D721Med (cell line): ENCODE measurements at regions not wholly inside any gene's neighbourhood (a gene's known extent, or its start where the extent isn't known, plus 50 kb on each side); places are given as distances from the start of the nearest gene placed in this dataset.

Source experiments
- DNase-seq: peaks from one replicate; pipeline ENCODE4 v3.0.0; 2011; ENCODE audit warnings: low spot score; ENCODE audit not compliant: insufficient read length
- FAIRE-seq: peaks from 2 replicates; lab custom pipeline; 2011; peaks lifted over from hg19 to GRCh38; lab: Jason Lieb, UNC
- TF ChIP-seq, protein P1 (sequence below): IDR thresholded peaks from 2 replicates; pipeline ENCODE4 v1.5.1; 2012; ENCODE audit warnings: mild to moderate bottlenecking, control low read depth; ENCODE audit not compliant: insufficient read depth; ENCODE audit errors: missing control alignments

DNA sequence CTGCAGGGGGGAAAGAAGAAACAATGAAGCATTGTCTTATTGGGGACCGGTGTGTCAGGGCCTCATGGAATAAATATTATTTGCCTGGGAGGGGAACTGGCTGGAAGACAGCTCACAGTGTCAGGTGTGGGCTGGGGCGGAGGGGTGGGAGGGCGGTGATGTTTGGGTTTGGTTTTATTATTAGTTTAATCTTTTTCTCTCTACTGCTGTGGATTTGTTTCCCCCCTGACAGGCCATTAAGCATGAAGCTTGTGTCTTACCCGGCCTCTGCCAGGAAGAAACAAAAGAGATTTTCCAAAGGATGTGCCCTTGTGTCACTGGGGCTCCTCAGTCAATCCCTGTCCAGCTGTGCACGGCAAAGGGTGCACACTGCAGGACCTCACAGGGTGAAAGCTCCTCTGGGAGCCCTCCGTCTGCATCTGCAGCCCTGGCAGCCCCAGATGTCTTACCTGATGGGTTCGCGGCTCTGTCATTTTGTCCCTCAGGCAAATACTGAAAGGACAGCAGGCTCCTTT is 203.1 kb upstream of the TMEM45B start:
- TF ChIP-seq, protein P1, sequence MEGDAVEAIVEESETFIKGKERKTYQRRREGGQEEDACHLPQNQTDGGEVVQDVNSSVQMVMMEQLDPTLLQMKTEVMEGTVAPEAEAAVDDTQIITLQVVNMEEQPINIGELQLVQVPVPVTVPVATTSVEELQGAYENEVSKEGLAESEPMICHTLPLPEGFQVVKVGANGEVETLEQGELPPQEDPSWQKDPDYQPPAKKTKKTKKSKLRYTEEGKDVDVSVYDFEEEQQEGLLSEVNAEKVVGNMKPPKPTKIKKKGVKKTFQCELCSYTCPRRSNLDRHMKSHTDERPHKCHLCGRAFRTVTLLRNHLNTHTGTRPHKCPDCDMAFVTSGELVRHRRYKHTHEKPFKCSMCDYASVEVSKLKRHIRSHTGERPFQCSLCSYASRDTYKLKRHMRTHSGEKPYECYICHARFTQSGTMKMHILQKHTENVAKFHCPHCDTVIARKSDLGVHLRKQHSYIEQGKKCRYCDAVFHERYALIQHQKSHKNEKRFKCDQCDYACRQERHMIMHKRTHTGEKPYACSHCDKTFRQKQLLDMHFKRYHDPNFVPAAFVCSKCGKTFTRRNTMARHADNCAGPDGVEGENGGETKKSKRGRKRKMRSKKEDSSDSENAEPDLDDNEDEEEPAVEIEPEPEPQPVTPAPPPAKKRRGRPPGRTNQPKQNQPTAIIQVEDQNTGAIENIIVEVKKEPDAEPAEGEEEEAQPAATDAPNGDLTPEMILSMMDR: no peak
- DNase-seq (no peak), FAIRE-seq (no peak)

DNA sequence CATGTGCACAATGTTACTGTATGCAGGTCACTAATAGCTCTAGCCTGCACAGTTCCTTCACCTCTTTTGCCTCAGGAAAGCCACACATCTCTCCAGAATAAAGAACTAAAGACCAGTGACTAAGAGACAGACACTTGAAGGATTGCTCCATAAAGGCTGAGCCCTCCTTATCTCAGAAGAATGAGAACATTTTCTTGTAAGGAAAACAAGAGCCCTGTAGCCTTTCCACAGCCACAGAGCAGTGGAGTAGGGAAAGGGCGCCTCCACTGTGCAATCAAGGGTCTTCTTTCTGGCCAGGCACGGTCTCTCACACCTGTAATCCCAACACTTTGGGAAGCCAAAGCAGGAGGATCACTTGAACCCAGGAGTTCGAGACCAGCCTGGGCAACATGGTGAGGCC is 202.6 kb upstream of the TMEM45B start:
- FAIRE-seq (no peak), DNase-seq (no peak)
- TF ChIP-seq, protein P1: no peak

GRCh38 chr11:129614256-129614944 is 201.2 kb upstream of the TMEM45B start:
- TF ChIP-seq, protein P1: no peak
- DNase-seq: no peak
- FAIRE-seq: no peak

DNA sequence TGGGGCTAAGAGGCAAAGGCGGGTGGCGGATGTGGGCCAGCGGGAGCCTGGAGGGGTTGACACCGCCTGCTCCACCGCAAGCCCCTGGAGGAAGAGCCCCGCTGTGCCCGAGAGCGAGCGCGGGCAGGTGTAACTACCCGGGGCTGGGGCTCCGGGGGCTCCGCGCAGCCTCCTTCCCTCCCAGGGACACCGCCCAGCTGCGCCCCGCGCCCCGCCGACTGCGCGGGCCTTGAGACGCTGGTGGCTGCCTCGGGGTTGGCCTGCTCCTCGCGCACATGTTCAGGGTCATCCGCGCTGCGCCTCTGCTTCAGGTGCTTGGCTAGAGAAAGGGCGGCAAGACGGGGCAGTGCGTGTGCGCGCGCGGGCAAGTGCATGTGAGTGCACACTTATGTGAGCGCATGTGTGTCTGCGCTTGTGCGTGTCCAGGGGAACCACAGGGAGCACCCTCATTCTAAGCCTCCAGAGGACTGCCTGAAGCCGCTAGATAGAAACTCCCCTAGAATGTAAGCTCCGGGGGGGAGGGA is 197.5 kb upstream of the TMEM45B start:
- TF ChIP-seq, protein P1: no peak
- FAIRE-seq: no peak
- no peak for DNase-seq

DNA sequence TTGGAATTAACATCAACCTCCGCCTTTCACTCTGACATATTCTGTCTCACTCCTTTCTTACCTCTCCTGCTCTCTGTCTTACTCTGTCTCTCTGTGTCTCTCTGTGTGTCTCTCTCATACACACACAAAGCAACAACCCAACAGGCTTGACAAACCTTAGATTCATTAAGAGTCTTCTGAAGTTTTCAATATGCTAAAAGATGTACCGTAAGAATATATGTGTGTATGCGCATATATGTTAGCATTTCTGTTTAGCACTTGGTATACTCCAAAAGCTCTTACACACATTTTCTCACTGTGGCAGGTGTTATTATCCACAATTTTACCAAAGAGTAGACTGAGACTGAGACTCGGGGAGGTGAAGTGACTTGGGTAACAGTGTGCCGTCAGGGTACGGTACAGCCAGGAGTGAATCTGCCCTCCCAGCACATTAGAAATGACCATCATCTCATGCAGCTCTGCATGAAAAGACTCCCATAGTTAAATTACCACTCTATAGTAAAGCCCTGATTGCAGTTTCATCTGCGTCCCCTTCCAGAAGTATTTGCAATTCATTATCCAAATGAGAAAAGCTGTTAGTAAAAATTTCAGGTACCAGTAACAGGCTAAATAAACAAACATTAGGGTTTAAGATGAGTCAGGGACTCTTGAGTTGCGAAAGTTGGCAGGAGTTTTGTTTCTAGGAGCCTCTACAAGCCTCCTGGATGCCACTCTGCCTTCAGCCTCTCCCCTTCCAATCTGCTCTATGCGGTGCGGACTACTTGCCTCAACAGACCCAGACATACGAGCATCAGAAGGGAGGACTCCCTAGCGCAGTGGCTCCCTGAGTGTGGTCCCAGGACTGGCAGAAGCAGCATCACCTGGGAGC is 195.2 kb upstream of the TMEM45B start:
- TF ChIP-seq, protein P1: no peak
- no peak for DNase-seq
- no peak for FAIRE-seq

GRCh38 chr11:129625930-129626329 is 189.7 kb upstream of the TMEM45B start:
- DNase-seq (no peak), FAIRE-seq (no peak)
- TF ChIP-seq, protein P1: no peak
